Naive thymus-derived CD8-positive, alpha-beta T cell (primary cell): ENCODE measurements at regions not wholly inside any gene's neighbourhood (a gene's known extent, or its start where the extent isn't known, plus 50 kb on each side); places are given as distances from the start of the nearest gene placed in this dataset.

ENCODE experiments used
- ATAC-seq, 2 donors: fragments of 150-1000 bp; cut with Tn5 transposase in 1 of 2; sonication (Bioruptor Pico), chemical (Tn5 transposase) in 1 of 2; 1 replicate in 1 of 2; 2 replicates in 1 of 2; pipeline ENCODE4 v1.10.0; 2021; ENCODE audit warnings: mild to moderate bottlenecking in 2 of 2, moderate library complexity in 2 of 2
- POLR2A ChIA-PET: fragments of 350-600 bp; sonication (Branson Sonifier 250); formaldehyde crosslinking; loops from one replicate; lab custom pipeline; 2021; ENCODE audit warnings: antibody characterized with exemption; lab: Charles Lee
- DNase-seq, 10 donors: peaks; one replicate each; pipeline versions ENCODE4 v3.0.0 to v3.0.0-alpha.2; 2020 to 2022
- H3K27ac Mint-ChIP-seq, 10 donors: one replicate each; pipeline ENCODE4 v1.8.0; 2020 to 2022; ENCODE audit warnings: mild to moderate bottlenecking in 10 of 10, mixed read lengths in 10 of 10, moderate library complexity in 4 of 10, inconsistent platforms in 1 of 10
- H3K27me3 Mint-ChIP-seq, 5 donors: one replicate each; pipeline ENCODE4 v1.8.0; 2021 to 2022; ENCODE audit warnings: mixed read lengths in 5 of 5
- H3K36me3 Mint-ChIP-seq, 3 donors: one replicate each; pipeline ENCODE4 v1.8.0; 2020 to 2022; ENCODE audit warnings: mixed read lengths in 3 of 3, mild to moderate bottlenecking in 2 of 3, inconsistent platforms in 1 of 3
- H3K4me1 Mint-ChIP-seq, 4 donors: one replicate each; pipeline ENCODE4 v1.8.0; 2021 to 2022; ENCODE audit warnings: mixed read lengths in 4 of 4
- H3K4me3 Mint-ChIP-seq, 10 donors: one replicate each; pipeline ENCODE4 v1.8.0; 2020 to 2022; ENCODE audit warnings: mild to moderate bottlenecking in 10 of 10, mixed read lengths in 10 of 10, moderate library complexity in 6 of 10, inconsistent platforms in 1 of 10
- H3K9me3 Mint-ChIP-seq, 9 donors: one replicate each; pipeline ENCODE4 v1.8.0; 2020 to 2022; ENCODE audit warnings: mixed read lengths in 9 of 9, mild to moderate bottlenecking in 3 of 9, inconsistent platforms in 1 of 9, moderate library complexity in 1 of 9

- H3K4me1 Mint-ChIP-seq = no peaks in the 10 kb centered on the region
- H3K9me3 Mint-ChIP-seq = peaks cover 0 to 2% (median 0%) of the 10 kb centered on the region in 9 donors
- ATAC-seq (no peak), DNase-seq (no peak)
- H3K4me3 Mint-ChIP-seq = no peak overlapping the region
- H3K36me3 Mint-ChIP-seq = no peaks in the 10 kb centered on the region
- POLR2A ChIA-PET = no interaction called here
- H3K27ac Mint-ChIP-seq = no peak overlapping the region
- H3K27me3 Mint-ChIP-seq = peaks cover 5 to 21% (median 15%) of the 10 kb centered on the region in 5 donors
These were observed 117.7 kb upstream of the FOXF1 start for GRCh38 chr16:86392436-86393152.

GRCh38 chr16:86393907-86394626 lies 116.3 kb upstream of the FOXF1 start:
- H3K27me3 Mint-ChIP-seq = peaks cover 1 to 15% (median 7%) of the 10 kb centered on the region in 5 donors
- H3K4me1 Mint-ChIP-seq = no peaks in the 10 kb centered on the region
- DNase-seq (no peak), ATAC-seq (no peak)
- H3K36me3 Mint-ChIP-seq = no peaks in the 10 kb centered on the region
- H3K9me3 Mint-ChIP-seq = peaks cover 0 to 2% (median 0%) of the 10 kb centered on the region in 9 donors
- H3K4me3 Mint-ChIP-seq = no peak overlapping the region
- no peak overlapping the region for H3K27ac Mint-ChIP-seq
- POLR2A ChIA-PET = no interaction called here

GRCh38 chr16:86395477-86395876 lies 114.8 kb upstream of the FOXF1 start:
- DNase-seq (no peak), ATAC-seq (no peak)
- H3K27me3 Mint-ChIP-seq = peaks cover 0 to 9% (median 7%) of the 10 kb centered on the region in 5 donors
- no peak overlapping the region for H3K4me3 Mint-ChIP-seq
- no peak overlapping the region for H3K27ac Mint-ChIP-seq
- H3K4me1 Mint-ChIP-seq = no peaks in the 10 kb centered on the region
- H3K9me3 Mint-ChIP-seq = peaks cover 0 to 2% (median 0%) of the 10 kb centered on the region in 9 donors
- POLR2A ChIA-PET = no interaction called here
- no peaks in the 10 kb centered on the region for H3K36me3 Mint-ChIP-seq

- POLR2A ChIA-PET = no interaction called here
- no peak for DNase-seq
- H3K27me3 Mint-ChIP-seq = peaks cover 0 to 7% (median 4%) of the 10 kb centered on the region in 5 donors
- H3K4me1 Mint-ChIP-seq = no peaks in the 10 kb centered on the region
- no peak overlapping the region for H3K4me3 Mint-ChIP-seq
- H3K36me3 Mint-ChIP-seq = no peaks in the 10 kb centered on the region
- H3K9me3 Mint-ChIP-seq = peaks cover 0 to 2% (median 0%) of the 10 kb centered on the region in 9 donors
- no peak for ATAC-seq
- no peak overlapping the region for H3K27ac Mint-ChIP-seq
These were observed 113.9 kb upstream of the FOXF1 start for GRCh38 chr16:86396422-86396821.

- Mint-ChIP-seq H3K36me3 (no peaks in the 10 kb centered on the region), H3K4me1 (no peaks in the 10 kb centered on the region), H3K27me3 (peaks cover 0 to 10% (median 6%) of the 10 kb centered on the region in 5 donors), H3K27ac (no peak overlapping the region), H3K4me3 (no peak overlapping the region), H3K9me3 (peaks cover 0 to 2% (median 0%) of the 10 kb centered on the region in 9 donors)
- DNase-seq (no peak), ATAC-seq (no peak)
- POLR2A ChIA-PET = no interaction called here
These were observed 113.4 kb upstream of the FOXF1 start for GRCh38 chr16:86396901-86397311.

GRCh38 chr16:86398201-86398600 lies 112.1 kb upstream of the FOXF1 start:
- ATAC-seq = no peak
- peaks cover 0 to 11% (median 6%) of the 10 kb centered on the region in 5 donors for H3K27me3 Mint-ChIP-seq
- H3K4me1 Mint-ChIP-seq = no peaks in the 10 kb centered on the region
- no peak for DNase-seq
- peak overlapping the region in 1 of 10 donors; percentile 83 for H3K27ac Mint-ChIP-seq
- no peak overlapping the region for H3K4me3 Mint-ChIP-seq
- H3K9me3 Mint-ChIP-seq = peaks cover 0 to 2% (median 0%) of the 10 kb centered on the region in 9 donors
- H3K36me3 Mint-ChIP-seq = no peaks in the 10 kb centered on the region
- POLR2A ChIA-PET = no interaction called here

GRCh38 chr16:86398622-86399021 lies 111.7 kb upstream of the FOXF1 start:
- Mint-ChIP-seq H3K4me3 (no peak overlapping the region), H3K36me3 (no peaks in the 10 kb centered on the region), H3K27me3 (peaks cover 0 to 11% (median 6%) of the 10 kb centered on the region in 5 donors), H3K9me3 (peaks cover 0 to 2% (median 0%) of the 10 kb centered on the region in 9 donors), H3K27ac (peak overlapping the region in 1 of 10 donors; percentile 83), H3K4me1 (no peaks in the 10 kb centered on the region)
- no peak for DNase-seq
- no peak for ATAC-seq
- POLR2A ChIA-PET = no interaction called here

- Mint-ChIP-seq H3K27ac (no peak overlapping the region), H3K4me3 (no peak overlapping the region), H3K36me3 (no peaks in the 10 kb centered on the region), H3K9me3 (peaks cover 0 to 2% (median 0%) of the 10 kb centered on the region in 9 donors), H3K4me1 (no peaks in the 10 kb centered on the region), H3K27me3 (peaks cover 2 to 22% (median 13%) of the 10 kb centered on the region in 5 donors)
- POLR2A ChIA-PET = no interaction called here
- DNase-seq (no peak), ATAC-seq (no peak)
These were observed 109.2 kb upstream of the FOXF1 start for GRCh38 chr16:86401126-86401525.

GRCh38 chr16:86403085-86403484 lies 107.2 kb upstream of the FOXF1 start:
- Mint-ChIP-seq H3K36me3 (no peaks in the 10 kb centered on the region), H3K9me3 (peaks cover 0 to 2% (median 0%) of the 10 kb centered on the region in 9 donors), H3K27me3 (peaks cover 1 to 21% (median 13%) of the 10 kb centered on the region in 5 donors), H3K27ac (no peak overlapping the region), H3K4me3 (no peak overlapping the region), H3K4me1 (no peaks in the 10 kb centered on the region)
- no peak for ATAC-seq
- POLR2A ChIA-PET = no interaction called here
- no peak for DNase-seq

- POLR2A ChIA-PET = no interaction called here
- no peak for ATAC-seq
- H3K27ac Mint-ChIP-seq = no peak overlapping the region
These were observed 106.7 kb upstream of the FOXF1 start for GRCh38 chr16:86403541-86404163.

GRCh38 chr16:86404678-86405077 lies 105.6 kb upstream of the FOXF1 start:
- H3K27ac Mint-ChIP-seq = no peak overlapping the region
- H3K4me1 Mint-ChIP-seq = no peaks in the 10 kb centered on the region
- ATAC-seq (no peak), DNase-seq (no peak)
- H3K36me3 Mint-ChIP-seq = no peaks in the 10 kb centered on the region
- H3K9me3 Mint-ChIP-seq = peaks cover 0 to 2% (median 0%) of the 10 kb centered on the region in 9 donors
- H3K27me3 Mint-ChIP-seq = peaks cover 3 to 32% (median 27%) of the 10 kb centered on the region in 5 donors
- POLR2A ChIA-PET = no interaction called here
- no peak overlapping the region for H3K4me3 Mint-ChIP-seq

More at GRCh38 chr16:86403541-86404163, 106.7 kb upstream of the FOXF1 start:
- Mint-ChIP-seq H3K4me3 (no peak overlapping the region), H3K27me3 (peaks cover 1 to 25% (median 17%) of the 10 kb centered on the region in 5 donors), H3K4me1 (no peaks in the 10 kb centered on the region), H3K36me3 (no peaks in the 10 kb centered on the region), H3K9me3 (peaks cover 0 to 2% (median 0%) of the 10 kb centered on the region in 9 donors)
- no peak for DNase-seq

- peaks cover 3 to 36% (median 27%) of the 10 kb centered on the region in 5 donors for H3K27me3 Mint-ChIP-seq
- POLR2A ChIA-PET = no interaction called here
- DNase-seq (no peak), ATAC-seq (no peak)
- H3K27ac Mint-ChIP-seq = no peak overlapping the region
- peaks cover 0 to 3% (median 0%) of the 10 kb centered on the region in 9 donors for H3K9me3 Mint-ChIP-seq
- H3K36me3 Mint-ChIP-seq = peaks cover 0 to 3% (median 0%) of the 10 kb centered on the region in 3 donors
- H3K4me3 Mint-ChIP-seq = no peak overlapping the region
- H3K4me1 Mint-ChIP-seq = no peaks in the 10 kb centered on the region
These were observed 105.0 kb upstream of the FOXF1 start for GRCh38 chr16:86405319-86405718.

- no peak overlapping the region for H3K4me3 Mint-ChIP-seq
- DNase-seq (no peak), ATAC-seq (no peak)
- no peak overlapping the region for H3K27ac Mint-ChIP-seq
- H3K27me3 Mint-ChIP-seq = peaks cover 3 to 37% (median 27%) of the 10 kb centered on the region in 5 donors
- POLR2A ChIA-PET = no interaction called here
- peaks cover 0 to 6% (median 0%) of the 10 kb centered on the region in 9 donors for H3K9me3 Mint-ChIP-seq
- peaks cover 0 to 8% (median 0%) of the 10 kb centered on the region in 3 donors for H3K36me3 Mint-ChIP-seq
- no peaks in the 10 kb centered on the region for H3K4me1 Mint-ChIP-seq
These were observed 104.3 kb upstream of the FOXF1 start for GRCh38 chr16:86406056-86406455.
